CD4-positive, alpha-beta T cell (primary cell): ENCODE measurements at regions not wholly inside any gene's neighbourhood (a gene's known extent, or its start where the extent isn't known, plus 50 kb on each side); places are given as distances from the start of the nearest gene placed in this dataset.

Experiments
- ATAC-seq: fragments of 200-7000 bp; cut with Tn5 transposase; one replicate; pipeline ENCODE4 v1.10.0; 2022; ENCODE audit warnings: mild to moderate bottlenecking; ENCODE audit not compliant: poor library complexity
- CTCF ChIA-PET: fragments of 350-600 bp; sonication (Branson Sonifier 250); formaldehyde crosslinking; loops from one replicate; lab custom pipeline; 2021; ENCODE audit warnings: antibody characterized with exemption, inconsistent platforms; lab: Charles Lee
- POLR2A ChIA-PET: fragments of 350-600 bp; sonication (Branson Sonifier 250); formaldehyde crosslinking; loops from one replicate; lab custom pipeline; 2021; ENCODE audit warnings: antibody characterized with exemption, inconsistent platforms; lab: Charles Lee
- DNase-seq, 14 experiments: peaks; one replicate each; pipeline ENCODE4 v3.0.0-alpha.2; 2013 to 2020; ENCODE audit warnings: mixed read lengths in 2 of 14
- H3K27ac ChIP-seq, 2 donors: one replicate each; pipeline versions ENCODE4 v1.5.1 to v1.7.0; 2013; ENCODE audit warnings: low read length in 2 of 2, low read depth in 1 of 2, mild to moderate bottlenecking in 1 of 2
- H3K27me3 ChIP-seq, 2 experiments: 1 replicate in 1 of 2; 2 replicates in 1 of 2; pipeline versions ENCODE4 v1.6.1 to v1.7.0; 2013; ENCODE audit warnings: low read length in 2 of 2, control low read depth in 1 of 2, mild to moderate bottlenecking in 1 of 2, moderate library complexity in 1 of 2; ENCODE audit not compliant: insufficient read depth in 2 of 2, control insufficient read depth in 1 of 2
- H3K36me3 ChIP-seq: one replicate; pipeline ENCODE4 v1.6.1; 2013; ENCODE audit warnings: low read length, control low read depth; ENCODE audit not compliant: insufficient read depth
- H3K4me1 ChIP-seq: one replicate; pipeline ENCODE4 v1.6.1; 2013; ENCODE audit warnings: low read length, control low read depth; ENCODE audit not compliant: insufficient read depth
- H3K4me3 ChIP-seq: one replicate; pipeline ENCODE4 v1.5.1; 2013; ENCODE audit warnings: mild to moderate bottlenecking, low read length, moderate library complexity
- H3K9me3 ChIP-seq, 2 experiments: 1 replicate in 1 of 2; 2 replicates in 1 of 2; pipeline versions ENCODE4 v1.6.1 to v1.7.0; 2013; ENCODE audit warnings: low read length in 2 of 2, mild to moderate bottlenecking in 2 of 2, control low read depth in 1 of 2, moderate library complexity in 1 of 2; ENCODE audit not compliant: control insufficient read depth in 1 of 2, insufficient read depth in 1 of 2
- H3K27ac Mint-ChIP-seq: one replicate; pipeline ENCODE4 v1.8.0; 2020; ENCODE audit warnings: mixed read lengths
- H3K27me3 Mint-ChIP-seq: one replicate; pipeline ENCODE4 v1.8.0; 2021; ENCODE audit warnings: mixed read lengths
- H3K36me3 Mint-ChIP-seq: one replicate; pipeline ENCODE4 v1.8.0; 2021; ENCODE audit warnings: low read depth, mixed read lengths
- H3K4me1 Mint-ChIP-seq: one replicate; pipeline ENCODE4 v1.8.0; 2021; ENCODE audit warnings: low read depth, mixed read lengths
- H3K4me3 Mint-ChIP-seq: one replicate; pipeline ENCODE4 v1.8.0; 2020; ENCODE audit warnings: mild to moderate bottlenecking, mixed read lengths
- H3K9me3 Mint-ChIP-seq: one replicate; pipeline ENCODE4 v1.8.0; 2020; ENCODE audit warnings: mixed read lengths
- intact Hi-C, 2 experiments: fragments of 100-400 bp; cut with DNase I in 1 of 2; cut with micrococcal nuclease in 1 of 2; formaldehyde crosslinking; loops; one replicate each; pipeline versions ENCODE4 v1.15.1 to v1.9.0; 2023 to 2025; cut with DNase I, micrococcal nuclease
- TF ChIP-seq, protein P1 (sequence below): fragments of 200-600 bp; IDR thresholded peaks from one replicate; pipeline ENCODE4 v1.8.0; 2022; ENCODE audit warnings: antibody characterized with exemption, mild to moderate bottlenecking

DNA sequence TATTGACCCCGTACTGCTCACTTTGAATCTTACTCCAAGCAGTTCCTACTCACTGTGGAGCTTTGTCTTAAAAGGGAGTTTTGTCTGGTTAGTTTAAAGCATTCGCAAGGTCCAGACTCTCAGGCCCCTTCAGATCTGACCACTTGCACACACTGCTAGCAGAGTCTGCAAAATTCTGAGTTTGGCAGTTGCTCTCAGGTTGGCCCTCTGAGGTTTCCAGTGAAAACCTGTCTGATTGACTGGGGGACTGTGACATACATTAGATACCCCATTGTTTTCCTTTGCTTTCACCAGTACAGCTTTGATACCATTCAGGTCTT lies 149.2 kb downstream of the XPNPEP1 start:
- Mint-ChIP-seq H3K4me1 (no peaks in the 10 kb centered on the region), H3K9me3 (no peaks in the 10 kb centered on the region), H3K27ac (no peak overlapping the region), H3K27me3 (no peaks in the 10 kb centered on the region), H3K4me3 (no peak overlapping the region), H3K36me3 (no peaks in the 10 kb centered on the region)
- intact Hi-C loops: no loop called here
- Histone ChIP-seq H3K36me3 (no peaks in the 10 kb centered on the region), H3K9me3 (no peaks in the 10 kb centered on the region), H3K27ac (no peak overlapping the region), H3K27me3 (peaks cover 3 to 6% of the 10 kb centered on the region in 2 experiments), H3K4me1 (no peaks in the 10 kb centered on the region), H3K4me3 (no peak overlapping the region)
- DNase-seq (no peak), ATAC-seq (no peak)
- ChIA-PET CTCF (interaction anchor here (0.7 kb wide), 1 partner anchor 28 kb away, joined by 3 read pairs; no protein-coding TSS in a partner anchor), POLR2A (no interaction called here)
- TF ChIP-seq, protein P1, sequence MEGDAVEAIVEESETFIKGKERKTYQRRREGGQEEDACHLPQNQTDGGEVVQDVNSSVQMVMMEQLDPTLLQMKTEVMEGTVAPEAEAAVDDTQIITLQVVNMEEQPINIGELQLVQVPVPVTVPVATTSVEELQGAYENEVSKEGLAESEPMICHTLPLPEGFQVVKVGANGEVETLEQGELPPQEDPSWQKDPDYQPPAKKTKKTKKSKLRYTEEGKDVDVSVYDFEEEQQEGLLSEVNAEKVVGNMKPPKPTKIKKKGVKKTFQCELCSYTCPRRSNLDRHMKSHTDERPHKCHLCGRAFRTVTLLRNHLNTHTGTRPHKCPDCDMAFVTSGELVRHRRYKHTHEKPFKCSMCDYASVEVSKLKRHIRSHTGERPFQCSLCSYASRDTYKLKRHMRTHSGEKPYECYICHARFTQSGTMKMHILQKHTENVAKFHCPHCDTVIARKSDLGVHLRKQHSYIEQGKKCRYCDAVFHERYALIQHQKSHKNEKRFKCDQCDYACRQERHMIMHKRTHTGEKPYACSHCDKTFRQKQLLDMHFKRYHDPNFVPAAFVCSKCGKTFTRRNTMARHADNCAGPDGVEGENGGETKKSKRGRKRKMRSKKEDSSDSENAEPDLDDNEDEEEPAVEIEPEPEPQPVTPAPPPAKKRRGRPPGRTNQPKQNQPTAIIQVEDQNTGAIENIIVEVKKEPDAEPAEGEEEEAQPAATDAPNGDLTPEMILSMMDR: peak; percentile 3

- H3K27me3 Mint-ChIP-seq: no peaks in the 10 kb centered on the region
- H3K4me1 Mint-ChIP-seq: no peaks in the 10 kb centered on the region
- intact Hi-C loops: no loop called here
- POLR2A ChIA-PET: no interaction called here
- CTCF ChIA-PET: interaction anchor here (0.7 kb wide), 1 partner anchor 27 kb away, joined by 3 read pairs; no protein-coding TSS in a partner anchor
- ATAC-seq (no peak), DNase-seq (no peak)
- Histone ChIP-seq H3K9me3 (no peaks in the 10 kb centered on the region), H3K27ac (no peak overlapping the region), H3K4me1 (no peaks in the 10 kb centered on the region), H3K27me3 (peaks cover 3 to 6% of the 10 kb centered on the region in 2 experiments), H3K4me3 (no peak overlapping the region), H3K36me3 (no peaks in the 10 kb centered on the region)
- TF ChIP-seq, protein P1: peak; percentile 23
- no peak overlapping the region for H3K4me3 Mint-ChIP-seq
- H3K9me3 Mint-ChIP-seq: no peaks in the 10 kb centered on the region
- no peaks in the 10 kb centered on the region for H3K36me3 Mint-ChIP-seq
- H3K27ac Mint-ChIP-seq: no peak overlapping the region
Measured at GRCh38 chr10:109773288-109774120, 149.8 kb downstream of the XPNPEP1 start.

DNA sequence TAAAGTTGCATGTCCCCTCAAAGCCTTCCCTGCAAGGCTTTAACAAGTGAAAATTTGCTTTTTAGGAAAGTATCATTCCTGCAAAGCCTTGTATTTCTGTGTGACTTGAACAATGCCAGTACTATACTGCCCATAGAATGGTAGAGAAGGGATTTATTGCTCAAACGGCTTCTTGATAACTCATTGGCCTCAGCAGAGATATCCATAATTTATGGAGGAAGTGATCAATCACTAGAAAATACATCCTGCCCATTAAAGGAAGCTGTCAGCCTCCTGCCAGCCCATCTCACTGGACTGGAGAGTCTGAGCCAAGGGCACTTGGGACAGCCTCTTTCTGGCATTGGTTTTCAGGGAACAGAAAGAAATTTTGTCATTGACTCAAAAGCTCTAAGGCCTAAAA lies 152.6 kb downstream of the XPNPEP1 start:
- H3K4me1 ChIP-seq: no peaks in the 10 kb centered on the region
- no peaks in the 10 kb centered on the region for H3K36me3 Mint-ChIP-seq
- no peak overlapping the region for H3K27ac Mint-ChIP-seq
- no peaks in the 10 kb centered on the region for H3K27me3 Mint-ChIP-seq
- no peaks in the 10 kb centered on the region for H3K9me3 ChIP-seq
- TF ChIP-seq, protein P1: no peak
- H3K27me3 ChIP-seq: peaks cover 0 to 3% of the 10 kb centered on the region in 2 experiments
- POLR2A ChIA-PET: no interaction called here
- H3K9me3 Mint-ChIP-seq: no peaks in the 10 kb centered on the region
- H3K36me3 ChIP-seq: no peaks in the 10 kb centered on the region
- no peak overlapping the region for H3K27ac ChIP-seq
- CTCF ChIA-PET: no interaction called here
- ATAC-seq (no peak), DNase-seq (no peak)
- H3K4me1 Mint-ChIP-seq: no peaks in the 10 kb centered on the region
- no peak overlapping the region for H3K4me3 ChIP-seq
- intact Hi-C loops: no loop called here
- no peak overlapping the region for H3K4me3 Mint-ChIP-seq
